Astrocyte of the cerebellum (primary cell): ENCODE measurements at regions not wholly inside any gene's neighbourhood (a gene's known extent, or its start where the extent isn't known, plus 50 kb on each side); places are given as distances from the start of the nearest gene placed in this dataset.

Source experiments
- DNase-seq: peaks from one replicate; pipeline ENCODE4 v3.0.0-alpha.2; 2011; ENCODE audit warnings: low read depth
- H3K4me3 ChIP-seq: 2 replicates; pipeline ENCODE4 v1.5.1; 2011; ENCODE audit warnings: mild to moderate bottlenecking, low read depth, low read length, moderate library complexity
- in situ Hi-C: cut with HindIII; loops from 2 replicates; pipeline ENCODE4 v1.10.0; 2017; ENCODE audit warnings: low sequenced_read_pairs
- TF ChIP-seq, protein P1 (sequence below): IDR thresholded peaks from 2 replicates; pipeline ENCODE4 v1.5.1; 2012; ENCODE audit warnings: low read length, low read depth, moderate library complexity, mild to moderate bottlenecking; ENCODE audit errors: missing control alignments

DNA sequence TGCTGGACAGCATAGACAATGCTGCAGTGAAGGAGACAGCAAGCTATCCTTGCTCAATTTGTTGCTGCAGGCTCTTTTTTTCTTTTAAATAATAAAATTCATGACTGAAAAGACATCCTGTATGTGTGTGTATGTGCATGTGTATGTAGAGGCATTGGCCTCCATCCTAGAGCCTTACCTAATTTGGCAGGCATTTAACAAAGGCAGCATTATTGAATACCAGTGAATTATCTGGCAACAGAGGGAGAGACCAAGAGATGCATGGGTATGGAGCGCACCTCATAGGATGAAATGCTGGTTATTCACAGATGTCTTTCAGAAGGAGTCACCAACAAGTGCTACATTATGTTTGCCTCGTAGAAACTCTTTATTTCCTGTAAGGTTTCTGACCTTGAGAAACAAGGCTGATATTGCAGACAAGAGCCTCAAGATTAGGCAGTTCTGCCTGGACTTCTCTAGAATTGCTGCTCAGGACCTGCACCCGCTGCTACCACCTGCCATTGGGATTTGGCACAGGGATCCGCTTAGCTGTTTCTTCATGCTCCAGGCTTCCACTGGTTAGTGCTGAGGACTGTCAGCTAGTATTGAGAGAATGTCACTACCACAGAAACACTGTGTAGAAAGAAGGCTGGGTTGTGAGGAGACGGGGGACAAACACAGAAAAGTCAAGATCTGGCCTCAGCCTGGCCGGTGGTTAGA lies 247.7 kb upstream of the RFX3 start:
- no peak overlapping the region for H3K4me3 ChIP-seq
- no peak for DNase-seq
- in situ Hi-C loops = no loop called here
- TF ChIP-seq, protein P1, sequence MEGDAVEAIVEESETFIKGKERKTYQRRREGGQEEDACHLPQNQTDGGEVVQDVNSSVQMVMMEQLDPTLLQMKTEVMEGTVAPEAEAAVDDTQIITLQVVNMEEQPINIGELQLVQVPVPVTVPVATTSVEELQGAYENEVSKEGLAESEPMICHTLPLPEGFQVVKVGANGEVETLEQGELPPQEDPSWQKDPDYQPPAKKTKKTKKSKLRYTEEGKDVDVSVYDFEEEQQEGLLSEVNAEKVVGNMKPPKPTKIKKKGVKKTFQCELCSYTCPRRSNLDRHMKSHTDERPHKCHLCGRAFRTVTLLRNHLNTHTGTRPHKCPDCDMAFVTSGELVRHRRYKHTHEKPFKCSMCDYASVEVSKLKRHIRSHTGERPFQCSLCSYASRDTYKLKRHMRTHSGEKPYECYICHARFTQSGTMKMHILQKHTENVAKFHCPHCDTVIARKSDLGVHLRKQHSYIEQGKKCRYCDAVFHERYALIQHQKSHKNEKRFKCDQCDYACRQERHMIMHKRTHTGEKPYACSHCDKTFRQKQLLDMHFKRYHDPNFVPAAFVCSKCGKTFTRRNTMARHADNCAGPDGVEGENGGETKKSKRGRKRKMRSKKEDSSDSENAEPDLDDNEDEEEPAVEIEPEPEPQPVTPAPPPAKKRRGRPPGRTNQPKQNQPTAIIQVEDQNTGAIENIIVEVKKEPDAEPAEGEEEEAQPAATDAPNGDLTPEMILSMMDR = no peak

DNA sequence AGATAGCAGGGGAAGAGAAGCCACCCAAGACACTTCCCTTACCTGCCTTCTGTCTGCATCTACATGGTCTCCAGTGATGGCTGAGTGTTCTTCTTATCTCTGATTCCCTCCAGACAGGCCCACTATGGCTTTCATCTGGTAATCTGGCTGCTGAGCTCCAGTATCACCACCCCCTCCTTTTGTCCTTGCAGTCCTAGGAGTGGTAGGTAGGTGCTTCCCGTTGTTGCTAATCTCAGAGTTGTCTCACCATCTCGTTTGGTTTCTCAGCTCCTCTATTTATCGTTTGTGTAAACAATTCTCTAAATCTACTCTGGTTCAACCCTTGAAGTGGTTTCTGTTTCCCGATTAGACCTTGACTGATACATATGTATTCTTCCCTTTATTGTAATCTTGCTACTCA lies 243.8 kb upstream of the RFX3 start:
- in situ Hi-C loops = no loop called here
- H3K4me3 ChIP-seq = no peak overlapping the region
- DNase-seq = no peak
- TF ChIP-seq, protein P1 = no peak

DNA sequence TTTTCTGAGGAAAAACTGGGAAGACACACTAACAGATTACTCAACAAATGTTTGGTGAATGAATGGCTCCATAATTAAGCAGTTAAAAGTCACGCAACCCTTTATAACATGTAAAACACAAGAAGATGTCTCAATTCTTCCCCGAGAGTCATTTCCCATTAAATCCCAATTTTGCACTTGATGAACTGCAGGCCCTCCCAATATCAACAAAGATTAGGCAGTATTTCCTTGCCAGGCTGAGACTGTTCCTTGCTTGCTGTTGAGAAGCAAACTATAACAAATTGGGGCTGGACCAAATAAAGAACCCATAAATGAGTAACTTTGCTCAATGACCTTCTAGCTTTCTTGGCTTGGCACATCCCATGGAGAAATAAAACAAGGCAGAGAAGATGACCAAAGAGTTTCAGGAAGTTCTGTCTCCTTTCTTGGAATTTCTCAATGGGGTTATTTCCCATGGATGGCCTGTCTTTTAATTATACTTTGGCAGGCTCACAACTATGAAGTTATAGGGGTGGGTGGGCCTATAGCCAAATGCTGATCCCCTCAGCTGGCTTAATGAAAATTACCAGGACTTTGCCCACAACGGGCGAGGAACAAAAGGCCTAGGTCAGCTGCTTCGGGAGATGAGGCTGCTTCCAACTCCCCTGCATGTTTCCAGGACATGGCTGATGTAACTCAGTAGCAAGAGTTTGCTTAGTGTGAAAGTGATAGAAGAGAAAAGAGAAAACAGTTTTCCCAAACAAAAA lies 243.1 kb upstream of the RFX3 start:
- peak; percentile 24 for DNase-seq
- in situ Hi-C loops = no loop called here
- H3K4me3 ChIP-seq = no peak overlapping the region
- TF ChIP-seq, protein P1 = no peak

DNA sequence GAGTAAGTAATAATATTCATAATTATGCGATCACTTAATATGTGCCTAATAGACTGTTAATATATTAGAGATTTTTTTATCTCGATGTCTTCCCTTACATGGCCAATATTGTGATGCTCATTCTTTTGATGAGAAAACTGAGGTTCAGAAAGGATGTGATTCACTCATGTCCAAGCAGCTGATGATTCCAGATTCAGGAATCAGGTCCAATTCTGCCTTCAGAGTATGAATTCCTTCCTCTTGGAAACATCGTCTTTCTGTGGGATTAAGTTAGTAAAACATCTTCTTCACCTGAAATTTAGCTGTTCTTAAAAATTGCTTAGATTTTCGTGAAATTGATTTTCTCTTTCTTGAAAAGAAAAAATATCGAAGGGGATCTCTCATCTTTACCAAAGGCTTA lies 242.5 kb upstream of the RFX3 start:
- TF ChIP-seq, protein P1 = no peak
- no peak for DNase-seq
- H3K4me3 ChIP-seq = no peak overlapping the region
- in situ Hi-C loops = no loop called here

DNA sequence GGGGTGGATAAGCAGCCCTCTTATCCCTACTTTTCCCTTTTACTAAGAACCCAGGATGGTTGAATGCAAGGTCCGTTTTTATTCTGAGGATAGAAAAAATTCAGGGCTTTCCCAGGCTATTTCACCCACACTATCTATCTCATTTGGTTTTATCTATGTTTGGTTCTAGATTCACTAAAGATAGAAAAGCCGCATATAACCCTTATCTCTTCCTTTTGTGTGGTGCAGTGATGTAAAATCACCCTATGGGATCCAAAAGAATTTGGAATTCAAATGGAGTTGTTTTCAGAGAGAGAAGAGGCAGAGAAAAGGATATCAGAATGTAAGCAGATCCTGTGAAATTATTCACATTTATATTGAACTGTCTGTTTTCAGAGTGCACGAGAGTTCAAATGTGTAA lies 236.3 kb upstream of the RFX3 start:
- in situ Hi-C loops = no loop called here
- TF ChIP-seq, protein P1 = no peak
- no peak overlapping the region for H3K4me3 ChIP-seq
- DNase-seq = no peak

DNA sequence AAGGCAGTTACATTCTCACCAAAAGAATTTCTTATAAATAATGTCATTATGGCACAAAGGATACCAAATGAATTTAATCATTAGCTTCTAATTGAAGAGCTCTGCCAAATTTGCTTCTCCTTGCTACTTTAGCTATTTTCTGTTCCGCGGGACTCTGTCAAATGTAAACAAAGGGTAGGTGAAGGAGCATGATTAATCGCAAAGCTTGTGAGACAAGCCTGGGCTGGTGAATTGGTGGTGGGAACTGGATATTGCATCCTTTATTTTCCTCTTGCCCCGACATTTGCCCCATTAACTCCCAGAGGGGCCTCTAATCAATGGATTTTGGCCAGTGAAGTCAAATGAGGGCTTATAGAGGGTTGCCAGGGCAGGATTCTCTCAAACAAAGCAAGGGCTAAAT lies 234.2 kb upstream of the RFX3 start:
- no peak overlapping the region for H3K4me3 ChIP-seq
- no peak for DNase-seq
- TF ChIP-seq, protein P1 = no peak
- in situ Hi-C loops = no loop called here
